ENCODE measurements at regions not wholly inside any gene's neighbourhood (a gene's known extent, or its start where the extent isn't known, plus 50 kb on each side); places are given as distances from the start of the nearest gene placed in this dataset.

DNA sequence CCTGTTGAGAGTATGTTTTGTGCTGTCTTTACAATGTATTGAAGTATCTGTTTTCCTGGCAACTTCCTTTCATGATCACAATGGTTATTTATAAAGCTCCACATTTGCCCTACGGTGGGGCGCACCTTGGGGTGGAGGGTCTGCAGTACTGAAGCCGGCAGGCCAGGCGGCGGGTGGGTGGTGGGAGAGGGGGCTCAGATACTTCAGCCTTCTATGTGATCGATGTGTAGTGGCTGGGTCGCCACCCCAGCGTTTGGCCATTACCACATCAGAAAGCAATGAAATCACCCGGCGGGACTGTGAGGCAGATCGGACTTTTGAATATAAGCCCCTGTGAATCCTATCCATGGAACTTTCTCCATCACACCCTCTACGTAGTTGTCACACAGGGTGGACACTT lies 196.6 kb downstream of the FOXL1 start:
- DNase-seq, result no peak

DNA sequence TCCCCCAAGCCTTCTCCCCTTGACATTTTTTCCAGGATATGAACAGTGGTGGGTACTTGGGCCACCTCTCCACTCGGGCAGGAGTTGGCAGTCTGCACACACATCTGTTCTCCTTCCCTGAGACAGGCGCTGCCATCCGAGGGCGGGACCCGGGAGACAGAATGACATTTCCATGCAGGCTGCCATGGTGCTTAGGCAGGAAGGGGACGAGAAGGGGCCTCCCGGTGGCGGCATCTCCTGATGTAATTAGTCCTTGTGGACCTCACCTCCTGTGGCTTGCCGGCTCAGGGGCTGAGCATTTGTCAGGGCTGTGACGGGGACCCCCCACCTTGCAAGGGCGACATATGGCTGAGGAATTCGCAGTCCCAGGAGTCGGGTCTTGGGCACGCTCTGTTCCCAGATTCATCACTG lies 197.2 kb downstream of the FOXL1 start:
- DNase-seq, result no peak

DNA sequence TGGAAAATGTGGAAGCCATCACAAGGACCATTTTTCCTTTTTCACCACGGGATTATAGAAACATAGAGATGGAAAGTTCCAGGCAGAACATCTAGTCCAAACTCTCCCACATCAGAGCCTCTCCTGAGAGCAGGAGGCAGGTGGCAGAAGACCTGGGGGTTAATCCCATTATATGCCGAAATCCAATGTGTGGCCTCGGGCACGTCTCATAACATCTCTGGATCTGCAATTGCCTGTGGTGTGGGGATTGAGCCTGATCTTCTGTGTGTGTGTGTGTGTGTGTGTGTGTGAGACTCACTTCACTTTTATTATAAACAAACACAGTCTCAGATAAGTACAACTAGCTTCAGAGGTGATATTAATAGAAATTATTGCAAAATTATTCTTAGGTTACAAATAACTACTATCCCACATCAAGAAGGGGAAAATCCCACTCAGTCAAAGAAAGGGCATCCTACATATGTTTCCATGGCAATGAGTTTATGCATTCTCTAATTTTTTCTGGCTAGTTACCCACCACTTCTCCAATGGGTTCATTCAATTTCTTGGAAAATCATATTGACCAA lies 199.1 kb downstream of the FOXL1 start:
- DNase-seq, result no peak

DNA sequence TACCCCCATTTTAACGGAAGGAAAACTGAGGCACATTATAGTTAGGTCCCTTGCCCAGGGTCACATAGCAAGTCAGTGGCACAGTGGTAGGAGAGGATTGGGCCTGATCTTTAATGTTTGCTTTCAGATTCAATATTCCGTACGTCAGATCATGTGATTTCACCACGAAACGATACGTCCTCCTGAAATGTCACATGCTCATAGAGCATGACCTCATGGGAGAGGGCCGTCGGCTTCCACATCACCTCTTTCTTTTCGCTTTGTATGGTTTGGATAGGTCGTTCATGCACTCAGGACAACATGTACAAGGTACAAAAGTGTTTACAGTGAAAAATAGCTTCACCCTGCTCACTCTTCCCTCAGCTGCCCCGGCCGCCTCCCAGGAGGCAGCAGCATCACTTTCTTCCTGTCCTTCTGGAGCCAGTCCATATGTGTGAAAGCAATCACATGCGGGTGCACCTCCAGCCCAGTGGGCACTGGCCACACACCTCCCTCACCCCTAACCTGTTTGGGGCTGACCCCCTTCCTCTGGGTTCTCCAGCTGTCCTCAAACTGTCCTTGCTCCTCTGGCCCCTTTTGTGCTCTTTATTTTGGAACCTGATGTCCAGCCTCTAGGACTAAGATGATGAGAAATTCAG lies 199.9 kb downstream of the FOXL1 start:
- no peak for DNase-seq

DNA sequence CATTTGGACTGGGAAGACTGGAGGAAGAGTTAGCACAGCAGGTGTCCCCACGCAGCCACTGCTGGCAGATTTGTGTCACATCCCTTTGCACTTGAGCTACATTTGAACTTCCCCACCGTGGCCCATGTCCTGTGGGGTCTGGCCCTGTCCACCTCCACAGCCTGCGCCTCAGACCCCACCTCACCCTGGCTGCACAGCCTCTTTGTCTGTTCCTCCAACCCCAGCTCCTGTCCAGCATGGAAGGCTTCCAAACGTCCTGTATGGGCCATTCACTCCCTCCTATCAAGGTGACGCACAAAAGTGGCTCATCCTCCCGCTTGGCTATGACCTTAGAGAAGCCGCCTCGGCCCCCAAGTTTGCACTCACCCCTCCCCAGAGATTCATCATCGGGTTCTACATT lies 200.6 kb downstream of the FOXL1 start:
- DNase-seq, result no peak

DNA sequence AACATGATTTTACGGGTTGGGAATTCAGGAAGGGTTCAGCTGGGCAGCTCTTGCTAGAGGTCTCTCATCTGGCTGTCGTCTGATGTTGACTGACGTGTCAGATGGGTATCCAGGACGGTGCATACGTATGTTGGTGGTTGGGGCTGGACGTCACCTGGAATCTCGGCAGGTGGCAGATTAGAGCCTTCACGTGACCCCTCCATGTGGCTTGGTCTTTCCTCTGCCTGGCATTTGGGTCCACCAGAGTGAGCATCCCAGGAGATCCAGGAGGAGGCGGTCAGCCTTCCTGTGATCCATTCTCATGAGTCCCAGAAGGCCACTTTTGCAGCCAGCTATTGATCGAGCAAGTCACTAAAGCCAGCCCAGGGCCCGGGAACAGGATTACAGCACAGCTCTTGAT lies 202.7 kb downstream of the FOXL1 start:
- no peak for DNase-seq

DNA sequence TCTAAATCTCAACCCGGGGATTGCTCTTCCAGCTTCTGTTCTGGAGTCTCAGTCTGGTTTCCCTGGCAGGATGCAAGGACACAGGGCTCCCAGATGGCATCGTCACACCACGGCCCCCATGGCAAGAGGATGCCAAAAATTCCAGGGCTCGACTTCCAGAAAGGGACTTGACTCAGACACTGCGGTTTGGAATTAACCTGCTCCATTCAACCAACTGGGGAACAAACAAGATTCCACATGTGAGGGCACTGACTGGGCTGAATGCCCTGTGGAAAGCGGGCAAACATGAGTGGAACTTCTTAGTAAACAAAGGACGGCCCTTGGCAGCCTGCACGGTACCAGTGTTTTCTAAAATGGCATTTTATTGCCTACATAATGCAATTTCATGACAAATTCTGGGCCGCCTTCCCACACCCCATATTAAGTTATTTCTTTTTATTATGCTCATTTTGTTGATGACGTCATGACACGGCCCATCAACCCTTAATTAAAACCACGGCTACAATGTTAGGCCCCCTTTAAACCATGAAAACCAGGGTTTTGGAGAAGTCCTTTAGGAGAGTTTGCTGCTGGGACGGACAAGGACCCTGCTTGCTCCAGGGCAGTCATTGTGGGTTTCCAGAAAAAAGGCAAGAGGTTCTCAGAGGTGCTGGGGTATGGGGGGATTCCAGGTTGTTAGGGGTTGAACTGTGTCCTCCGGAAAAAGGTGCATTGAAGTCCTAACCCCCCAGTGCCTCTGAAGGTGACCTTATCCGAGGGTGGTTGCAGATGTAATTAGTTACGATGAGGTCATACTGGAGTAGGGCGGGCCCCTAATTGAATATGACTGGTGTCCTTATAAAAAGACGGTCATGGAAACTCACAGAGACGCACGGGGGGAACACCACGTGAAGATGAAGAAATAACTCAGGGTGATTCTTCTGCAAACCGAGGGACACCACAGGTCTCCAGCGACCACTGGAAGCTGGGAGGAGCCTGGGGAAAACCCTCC lies 205.6 kb downstream of the FOXL1 start:
- DNase-seq, result no peak

DNA sequence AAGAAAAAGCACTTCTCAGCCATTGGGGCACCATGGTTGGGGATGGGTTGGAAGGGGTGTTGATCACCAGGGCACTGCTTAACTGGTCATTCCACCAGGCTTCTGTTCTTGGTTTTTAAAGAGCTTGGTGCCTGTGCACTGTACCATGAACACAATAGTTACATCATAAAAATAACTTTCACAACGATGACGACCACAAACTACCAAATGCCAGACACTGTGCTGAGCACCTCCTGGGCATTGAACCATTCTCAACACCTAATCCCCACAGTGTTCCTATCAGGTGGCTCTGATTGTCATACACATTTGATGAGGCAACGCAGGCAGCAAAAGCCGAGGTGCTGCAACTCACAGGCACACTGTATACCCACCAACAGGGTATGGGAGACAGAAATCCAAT lies 208.0 kb downstream of the FOXL1 start:
- no peak for DNase-seq

- no peak for DNase-seq
These were observed 208.6 kb downstream of the FOXL1 start for GRCh38 chr16:86786994-86787393.

DNA sequence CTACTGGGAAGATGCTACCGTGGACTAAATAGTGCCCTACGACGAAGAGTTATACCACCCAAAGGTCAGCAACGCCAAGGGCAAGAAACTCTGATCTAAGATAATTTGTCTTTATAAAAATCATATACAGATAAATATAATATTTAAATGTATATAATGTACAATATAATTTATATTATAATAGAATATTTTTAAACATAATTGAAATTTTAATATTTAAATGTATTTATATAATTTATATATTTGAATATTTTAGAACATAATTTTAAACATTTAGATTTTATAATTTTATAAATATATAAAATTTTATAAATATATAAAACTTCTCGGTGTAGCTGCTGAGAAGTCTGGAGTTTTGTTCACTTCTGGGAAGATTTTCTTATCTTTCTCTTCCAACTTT lies 209.2 kb downstream of the FOXL1 start:
- no peak for DNase-seq

DNA sequence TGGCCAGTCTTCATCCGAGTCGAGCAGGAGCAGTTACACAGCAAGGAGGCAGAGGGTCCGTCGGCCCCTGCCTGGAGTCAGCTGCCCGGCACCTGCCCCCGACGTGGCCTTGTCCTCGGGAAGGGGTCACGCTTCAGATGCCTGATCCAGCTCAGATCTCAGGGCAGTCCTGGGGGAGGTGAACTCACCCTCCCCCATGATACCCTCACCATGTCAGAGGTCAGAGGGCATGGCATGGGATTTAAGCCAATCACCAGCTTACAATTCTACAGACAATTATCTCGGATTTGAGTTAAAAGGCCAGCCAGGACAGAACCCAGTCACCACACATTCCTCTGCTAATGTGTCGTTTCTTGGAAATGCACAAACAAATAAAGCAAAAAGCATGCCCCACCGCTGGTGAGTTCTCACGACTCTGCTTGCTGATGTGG lies 211.3 kb downstream of the FOXL1 start:
- no peak for DNase-seq

DNA sequence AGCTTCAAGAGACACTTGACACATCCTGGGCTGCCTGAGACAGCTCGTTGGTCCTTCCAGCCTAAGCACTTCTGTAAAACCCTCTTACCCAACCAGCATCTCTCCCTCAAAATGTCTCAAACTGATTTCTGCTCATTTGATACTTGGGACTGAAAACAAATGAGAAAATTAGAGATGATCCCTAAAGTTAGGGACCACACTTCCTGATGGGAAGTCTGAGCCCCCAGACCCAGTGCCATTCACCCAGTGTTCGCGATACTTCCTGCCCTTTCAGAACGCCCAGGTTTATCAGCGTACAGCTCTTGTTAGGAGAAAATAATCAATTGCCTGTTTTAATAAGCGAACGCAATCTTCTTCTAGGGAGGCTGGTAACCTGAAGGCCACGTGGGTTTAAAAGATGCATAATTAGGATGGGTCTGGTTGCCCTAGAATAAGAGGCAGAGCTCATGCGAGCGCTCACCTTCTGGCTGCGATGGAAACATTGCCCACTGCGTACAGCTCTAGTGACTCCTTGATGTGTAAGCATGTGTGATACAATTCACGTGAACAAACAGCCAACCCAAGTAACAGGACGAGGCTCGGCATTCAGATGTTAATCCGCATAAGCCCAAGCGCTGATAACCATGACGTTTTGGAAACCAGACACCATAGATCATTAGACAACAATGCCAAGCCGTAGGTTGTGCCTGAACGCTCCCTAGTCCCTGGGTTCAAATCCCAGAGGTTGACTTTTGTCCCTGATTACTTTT lies 213.1 kb downstream of the FOXL1 start:
- DNase-seq, result no peak

GRCh38 chr16:86794216-86794864 lies 216.0 kb downstream of the FOXL1 start:
- no peak for DNase-seq

DNA sequence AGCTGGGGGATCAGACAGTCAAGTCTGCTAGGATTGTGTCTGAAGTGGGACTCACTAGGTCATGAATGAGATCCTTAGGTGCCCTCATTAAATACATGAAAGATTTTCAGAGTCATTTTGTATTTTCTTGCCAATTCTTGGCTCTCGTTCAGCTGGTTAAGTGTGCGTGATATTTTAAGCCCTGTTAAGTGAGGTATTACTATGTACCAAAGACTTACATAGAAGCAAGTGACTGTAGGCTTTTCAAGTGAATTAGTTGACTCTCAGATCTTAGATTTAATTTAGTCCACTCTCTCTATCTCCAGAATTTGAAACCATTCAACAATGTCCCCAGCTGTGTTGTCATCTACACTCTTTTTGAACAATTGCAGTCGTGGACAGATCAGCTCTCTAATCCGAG lies 219.4 kb downstream of the FOXL1 start:
- DNase-seq, result no peak

DNA sequence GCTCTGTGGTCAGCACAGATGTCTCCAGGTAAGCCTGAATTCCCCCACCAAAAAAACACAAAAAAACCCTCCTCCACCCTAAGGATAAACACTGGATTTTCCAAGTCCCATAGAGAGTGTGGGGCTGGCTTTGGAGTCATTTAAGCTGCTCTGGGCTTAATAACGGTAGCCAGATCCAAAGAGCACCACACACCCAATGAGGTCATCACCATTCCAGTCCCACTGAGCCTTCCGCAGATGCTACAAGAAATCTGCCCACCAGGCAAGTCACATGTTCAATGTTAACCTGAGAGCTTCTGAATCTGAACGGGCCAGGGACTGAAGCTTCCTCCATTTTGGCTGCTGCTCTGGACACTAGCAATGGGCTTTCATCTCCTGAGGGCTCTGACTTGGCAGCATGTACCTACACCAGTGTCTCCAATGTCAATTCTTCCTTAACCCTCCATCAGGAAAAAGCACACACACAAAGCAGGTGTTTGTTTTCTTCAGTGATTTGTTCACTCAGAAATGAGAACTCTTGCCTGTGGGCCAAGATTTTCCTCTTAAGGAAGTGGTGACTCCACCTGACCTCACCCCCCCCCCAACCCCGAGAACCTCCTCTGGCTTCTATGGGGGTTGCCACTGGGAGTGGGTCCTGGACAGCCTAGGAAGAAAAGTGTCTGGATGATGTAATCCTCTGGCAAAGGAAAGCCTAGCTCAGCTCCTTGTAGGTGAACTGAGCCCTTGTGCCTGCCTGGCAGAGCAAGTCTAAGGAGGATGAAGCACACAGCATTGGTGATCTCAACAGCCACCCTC lies 220.1 kb downstream of the FOXL1 start:
- DNase-seq, result no peak

GRCh38 chr16:86799367-86799766 lies 221.0 kb downstream of the FOXL1 start:
- no peak for DNase-seq

GRCh38 chr16:86800894-86801293 lies 222.5 kb downstream of the FOXL1 start:
- DNase-seq, result no peak

GRCh38 chr16:86802013-86802412 lies 223.7 kb downstream of the FOXL1 start:
- no peak for DNase-seq

- DNase-seq, result no peak
These were observed 226.8 kb downstream of the FOXL1 start for GRCh38 chr16:86805188-86805587.

- DNase-seq, result no peak
These were observed 228.0 kb downstream of the FOXL1 start for GRCh38 chr16:86806181-86806837.
